HG02759 (cell line): ENCODE measurements at regions not wholly inside any gene's neighbourhood (a gene's known extent, or its start where the extent isn't known, plus 50 kb on each side); places are given as distances from the start of the nearest gene placed in this dataset.

Source experiments
- ATAC-seq: cut with Tn5 transposase; IDR thresholded peaks from one replicate; pipeline ENCODE4 v1.9.1; 2021; ENCODE audit warnings: mild to moderate bottlenecking, moderate library complexity; ENCODE audit not compliant: unreplicated experiment

GRCh38 chr10:131746785-131747184 is 154.0 kb upstream of the PPP2R2D start:
- ATAC-seq, result no peak

- no peak for ATAC-seq
These were observed 153.6 kb upstream of the PPP2R2D start for GRCh38 chr10:131747251-131747650.

GRCh38 chr10:131747791-131748190 is 153.0 kb upstream of the PPP2R2D start:
- no peak for ATAC-seq

- ATAC-seq, result no peak
These were observed 152.6 kb upstream of the PPP2R2D start for GRCh38 chr10:131748191-131748590.

GRCh38 chr10:131748831-131749766 is 151.7 kb upstream of the PPP2R2D start:
- ATAC-seq, result no peak

- ATAC-seq, result no peak
These were observed 151.1 kb upstream of the PPP2R2D start for GRCh38 chr10:131749767-131750142.

- no peak for ATAC-seq
These were observed 150.5 kb upstream of the PPP2R2D start for GRCh38 chr10:131750171-131750895.

GRCh38 chr10:131750973-131751826 is 149.6 kb upstream of the PPP2R2D start:
- ATAC-seq, result no peak

GRCh38 chr10:131751827-131752775 is 148.7 kb upstream of the PPP2R2D start:
- ATAC-seq, result no peak

GRCh38 chr10:131753336-131753735 is 147.5 kb upstream of the PPP2R2D start:
- no peak for ATAC-seq

- ATAC-seq, result no peak
These were observed 145.6 kb upstream of the PPP2R2D start for GRCh38 chr10:131755200-131755599.

GRCh38 chr10:131757285-131758058 is 143.3 kb upstream of the PPP2R2D start:
- ATAC-seq, result no peak

GRCh38 chr10:131758062-131758938 is 142.5 kb upstream of the PPP2R2D start:
- no peak for ATAC-seq

- ATAC-seq, result no peak
These were observed 141.9 kb upstream of the PPP2R2D start for GRCh38 chr10:131758939-131759301.

GRCh38 chr10:131759347-131759746 is 141.5 kb upstream of the PPP2R2D start:
- ATAC-seq, result no peak

- no peak for ATAC-seq
These were observed 140.2 kb upstream of the PPP2R2D start for GRCh38 chr10:131760416-131761166.
